ENCODE measurements at regions not wholly inside any gene's neighbourhood (a gene's known extent, or its start where the extent isn't known, plus 50 kb on each side); places are given as distances from the start of the nearest gene placed in this dataset.

- no peak for DNase-seq (ENCODE audit: low read depth in 1 of 2, low spot score in 1 of 2)
Measured at GRCh38 chr7:112886208-112886607, 96.0 kb upstream of the TMEM168 start.

- no peak for DNase-seq (ENCODE audit: low read depth in 1 of 2, low spot score in 1 of 2)
Measured at GRCh38 chr7:112882991-112883390, 92.8 kb upstream of the TMEM168 start.

DNA sequence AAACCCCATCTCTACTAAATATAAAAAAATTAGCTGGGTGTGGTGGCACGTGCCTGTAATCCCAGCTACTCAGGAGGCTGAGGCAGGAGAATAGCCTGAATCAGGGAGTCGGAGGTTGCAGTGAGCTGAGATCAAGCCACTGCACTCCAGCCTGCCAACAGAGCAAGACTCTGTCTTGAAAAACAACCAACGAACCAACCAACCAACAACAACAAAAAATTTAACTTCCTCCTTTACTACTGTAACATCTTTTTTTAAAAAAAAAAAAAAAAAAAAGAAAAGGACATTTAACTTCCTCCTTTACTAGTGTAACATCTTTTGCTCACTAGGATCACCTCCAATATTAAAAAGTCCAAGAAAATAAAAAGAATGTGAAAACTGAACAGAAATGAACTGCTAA lies 92.3 kb upstream of the TMEM168 start:
- no peak for DNase-seq (ENCODE audit: low read depth in 1 of 2, low spot score in 1 of 2)

- no peak for DNase-seq (ENCODE audit: low read depth in 1 of 2, low spot score in 1 of 2)
Measured at GRCh38 chr7:112882022-112882421, 91.8 kb upstream of the TMEM168 start.

DNA sequence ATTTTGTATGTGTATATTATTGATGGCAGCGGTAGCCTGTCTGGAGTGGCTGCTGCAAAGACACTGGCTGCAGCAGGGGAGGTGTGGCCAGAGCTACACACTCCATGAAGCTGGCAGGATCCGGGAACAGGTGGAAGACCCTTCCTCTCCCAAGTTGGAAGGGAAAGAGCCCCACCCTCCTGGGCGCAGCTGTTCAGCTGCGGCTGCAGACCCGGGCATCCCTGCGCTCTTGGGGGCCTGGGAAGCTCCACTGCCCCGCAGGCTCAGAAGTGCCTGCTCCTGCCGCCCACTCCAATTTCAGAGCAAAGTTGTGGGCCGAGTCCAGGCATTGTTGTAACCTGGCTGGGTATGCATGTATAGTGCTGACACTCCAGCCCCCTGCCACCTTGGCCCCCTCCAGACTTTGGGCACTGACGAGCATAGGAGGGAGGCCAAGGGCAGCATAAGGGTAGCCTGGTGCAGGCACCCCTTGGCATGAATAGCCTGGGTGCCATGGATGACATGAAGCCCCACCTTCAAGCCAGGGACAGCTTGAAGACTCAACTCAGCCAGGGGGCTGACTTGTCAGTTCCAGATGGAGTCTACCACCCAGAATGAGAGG lies 90.7 kb upstream of the TMEM168 start:
- DNase-seq (ENCODE audit: low read depth in 1 of 2, low spot score in 1 of 2): no peak

- no peak for DNase-seq (ENCODE audit: low read depth in 1 of 2, low spot score in 1 of 2)
Measured at GRCh38 chr7:112877691-112878460, 87.7 kb upstream of the TMEM168 start.

DNA sequence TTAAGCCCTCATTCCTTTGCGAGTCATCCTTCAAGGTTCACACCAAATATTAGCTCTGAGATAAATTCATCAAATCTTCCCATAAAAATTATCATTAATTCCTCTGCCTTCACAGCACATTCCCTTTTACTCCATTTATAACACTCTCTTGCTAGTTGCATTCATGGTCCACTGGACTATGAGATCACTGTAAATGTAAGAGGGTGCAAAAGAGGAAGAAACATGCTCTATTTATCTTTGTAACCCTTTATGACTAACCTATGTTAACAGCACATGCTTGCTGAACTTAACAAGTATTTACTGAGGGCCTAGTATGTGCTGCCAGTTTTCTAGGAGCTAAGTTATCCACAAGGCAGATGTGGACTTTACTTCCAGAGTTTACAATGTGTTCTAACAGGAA lies 86.7 kb upstream of the TMEM168 start:
- no peak for DNase-seq (ENCODE audit: low read depth in 1 of 2, low spot score in 1 of 2)

DNA sequence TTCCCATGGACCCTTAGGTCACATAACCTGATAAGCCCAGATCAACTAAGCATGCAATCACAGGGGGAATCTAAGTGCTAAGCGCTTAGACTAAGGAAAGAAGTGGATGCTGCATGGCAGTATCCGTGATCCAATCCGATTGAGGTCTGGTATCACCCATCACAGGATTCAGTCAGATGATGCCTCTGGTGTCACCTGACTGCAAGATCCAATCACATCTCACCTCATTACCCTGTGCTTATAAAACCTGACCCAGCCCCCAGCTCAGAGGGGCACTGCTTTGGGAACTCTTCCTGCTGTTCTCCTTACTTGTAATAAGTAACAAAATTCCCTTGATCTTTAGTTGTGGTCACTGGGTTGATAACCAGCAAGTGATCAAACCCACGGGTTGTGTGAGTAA lies 84.7 kb upstream of the TMEM168 start:
- DNase-seq (ENCODE audit: low read depth in 1 of 2, low spot score in 1 of 2): no peak

DNA sequence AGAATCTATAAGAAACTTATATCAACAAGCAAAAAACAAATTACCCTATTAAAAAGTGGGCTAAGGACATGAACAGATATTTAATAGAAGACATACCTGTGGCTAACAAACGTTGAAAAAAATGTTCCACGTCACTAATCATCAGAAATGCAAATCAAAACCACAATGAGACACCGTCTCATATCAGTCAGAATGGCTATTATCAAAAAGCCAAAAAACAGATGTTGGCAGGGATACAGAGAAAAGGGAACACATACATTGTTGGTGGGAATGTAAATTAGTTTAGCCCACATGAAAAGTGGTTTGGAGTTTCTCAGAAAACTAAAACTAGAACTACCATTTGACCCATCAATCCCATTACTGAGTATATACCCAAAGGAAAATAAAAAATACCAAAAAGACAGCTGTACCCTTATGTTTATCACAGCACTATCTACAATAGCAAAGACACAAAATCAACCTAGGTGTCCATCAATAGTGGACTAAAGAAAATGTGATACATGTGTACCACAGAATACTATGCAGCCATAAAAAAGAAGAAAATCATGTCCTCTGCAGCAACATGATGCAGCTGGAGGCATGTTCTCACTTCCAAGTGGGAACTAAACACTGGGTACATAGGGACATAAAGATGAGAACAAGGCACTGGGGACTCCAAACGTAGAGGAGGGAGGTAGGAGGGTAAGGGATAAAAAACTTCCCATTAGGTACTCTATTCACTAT lies 83.8 kb upstream of the TMEM168 start:
- no peak for DNase-seq (ENCODE audit: low read depth in 1 of 2, low spot score in 1 of 2)

GRCh38 chr7:112869111-112869774 lies 79.0 kb upstream of the TMEM168 start:
- DNase-seq (ENCODE audit: low read depth in 1 of 2, low spot score in 1 of 2): peak; percentile 18 to 36

DNA sequence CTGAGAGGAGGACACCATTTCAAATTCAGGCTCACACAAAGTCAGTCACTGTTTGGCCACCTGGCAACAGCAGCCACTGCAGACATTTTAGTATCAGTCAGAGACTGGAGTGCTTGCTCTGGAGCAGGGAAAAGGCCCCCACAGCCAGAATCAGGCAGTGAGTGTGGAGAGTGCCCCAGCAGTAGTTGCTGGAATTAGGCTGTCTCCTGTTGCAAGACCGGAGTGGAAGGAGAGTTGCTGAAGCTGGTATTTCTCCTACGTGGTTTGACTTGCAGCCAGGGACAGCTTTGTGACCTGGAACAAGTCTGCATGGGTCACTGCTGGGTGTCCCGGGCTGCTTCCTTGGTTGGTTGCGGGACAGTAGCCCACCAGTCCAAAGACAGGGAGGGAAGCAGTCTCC lies 78.4 kb upstream of the TMEM168 start:
- no peak for DNase-seq (ENCODE audit: low read depth in 1 of 2, low spot score in 1 of 2)

DNA sequence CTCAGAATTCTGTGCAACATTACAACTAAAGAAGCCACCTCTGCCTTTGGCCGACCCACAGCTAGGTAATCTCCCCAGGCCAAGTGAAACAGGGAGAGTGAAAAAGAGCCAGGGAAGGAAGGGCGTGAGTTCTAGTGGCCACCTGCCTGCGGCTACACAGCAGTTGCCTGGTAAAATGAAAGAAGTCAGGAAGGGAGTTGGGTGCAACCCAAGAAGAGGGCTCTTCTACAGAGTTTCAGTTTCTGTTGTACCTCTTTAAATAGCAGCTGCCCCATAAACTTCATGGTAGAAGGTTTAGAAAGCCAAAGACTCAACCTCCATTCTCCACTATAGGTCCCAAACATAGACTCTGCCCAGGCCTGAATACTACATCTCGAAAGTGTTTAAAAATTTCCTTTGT lies 76.2 kb upstream of the TMEM168 start:
- DNase-seq (ENCODE audit: low read depth in 1 of 2, low spot score in 1 of 2): no peak

DNA sequence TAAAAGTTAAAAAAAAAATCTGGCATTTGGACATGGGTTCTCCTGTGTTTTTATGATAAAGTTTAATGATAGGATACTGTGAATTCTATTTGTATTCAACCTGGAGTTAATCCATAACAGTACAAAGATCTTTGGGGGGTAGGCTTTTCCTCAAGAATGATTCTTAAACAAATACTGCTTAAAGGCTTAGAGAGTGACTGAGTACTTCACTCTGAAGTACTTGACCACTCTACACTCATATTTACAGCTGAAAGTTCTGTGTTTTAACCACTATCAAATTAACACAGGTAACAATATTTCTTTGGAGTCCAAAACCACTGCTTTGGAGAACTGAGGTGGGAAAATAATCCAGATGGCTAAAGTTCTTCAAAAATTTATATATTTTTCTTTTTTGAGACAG lies 74.2 kb upstream of the TMEM168 start:
- no peak for DNase-seq (ENCODE audit: low read depth in 1 of 2, low spot score in 1 of 2)

DNA sequence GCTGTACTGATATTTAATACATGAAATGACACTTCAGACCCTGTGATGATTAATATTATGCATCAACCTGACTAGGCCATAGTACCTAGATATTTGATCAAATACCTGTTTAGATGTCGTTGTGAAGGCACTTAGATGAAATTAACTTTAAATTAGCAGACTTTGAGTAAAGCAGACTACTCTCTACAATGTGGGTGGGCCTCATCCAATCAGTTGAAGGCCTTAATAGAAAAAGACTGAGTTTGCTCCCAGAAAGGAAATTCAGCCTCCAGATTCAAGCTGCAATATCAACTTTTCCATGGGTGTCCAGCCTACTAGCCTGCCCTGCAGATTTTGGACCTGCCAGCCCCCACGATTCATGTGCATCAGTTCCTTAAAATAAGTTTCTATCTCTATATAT lies 68.6 kb upstream of the TMEM168 start:
- DNase-seq (ENCODE audit: low read depth in 1 of 2, low spot score in 1 of 2): no peak

GRCh38 chr7:112855227-112855626 lies 65.0 kb upstream of the TMEM168 start:
- no peak for DNase-seq (ENCODE audit: low read depth in 1 of 2, low spot score in 1 of 2)

GRCh38 chr7:112854169-112854568 lies 64.0 kb upstream of the TMEM168 start:
- no peak for DNase-seq (ENCODE audit: low read depth in 1 of 2, low spot score in 1 of 2)

DNA sequence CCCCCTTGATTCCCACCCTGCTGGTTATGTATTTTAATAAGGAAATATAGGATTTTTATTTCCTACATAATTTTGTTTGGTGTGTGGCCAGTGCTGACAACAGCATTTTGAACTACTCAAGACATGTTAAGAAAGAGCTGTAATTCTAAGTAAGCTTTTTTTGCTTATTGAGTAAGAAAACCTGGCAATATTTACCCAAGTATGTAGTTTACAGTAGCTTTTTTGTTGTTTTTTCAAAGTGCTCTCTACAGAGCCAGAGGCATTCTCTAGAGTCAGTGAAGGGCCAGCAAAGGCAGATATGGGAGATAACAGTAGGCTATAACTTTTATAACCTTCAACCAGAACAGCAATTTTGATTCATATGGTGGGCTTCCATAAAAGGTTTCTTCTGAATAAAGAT lies 63.2 kb upstream of the TMEM168 start:
- no peak for DNase-seq (ENCODE audit: low read depth in 1 of 2, low spot score in 1 of 2)

GRCh38 chr7:112843151-112843550 lies 53.0 kb upstream of the TMEM168 start:
- no peak for DNase-seq (ENCODE audit: low read depth in 1 of 2, low spot score in 1 of 2)

Data from activated CD4-positive, alpha-beta T cell treated with anti-CD3 and anti-CD28 coated beads, Interleukin-2, amount 50 U/mL, for 24 hours (primary cell).